H7 (cell line): ENCODE measurements at regions not wholly inside any gene's neighbourhood (a gene's known extent, or its start where the extent isn't known, plus 50 kb on each side); places are given as distances from the start of the nearest gene placed in this dataset.

Experiments
- DNase-seq: peaks from one replicate; pipeline ENCODE4 v3.0.0; 2012
- H3K27me3 ChIP-seq: 2 replicates; pipeline ENCODE4 v1.6.0; 2011; ENCODE audit warnings: mild to moderate bottlenecking, low read length; ENCODE audit not compliant: control insufficient read depth, insufficient read depth
- H3K36me3 ChIP-seq: replicated peaks from 2 replicates; pipeline ENCODE4 v1.5.1; 2011; ENCODE audit warnings: low read length; ENCODE audit not compliant: control insufficient read depth, insufficient read depth
- H3K4me3 ChIP-seq: 2 replicates; pipeline ENCODE4 v1.5.1; 2011; ENCODE audit warnings: low read depth, mild to moderate bottlenecking, control low read depth, low read length, moderate library complexity; ENCODE audit not compliant: insufficient read depth

DNA sequence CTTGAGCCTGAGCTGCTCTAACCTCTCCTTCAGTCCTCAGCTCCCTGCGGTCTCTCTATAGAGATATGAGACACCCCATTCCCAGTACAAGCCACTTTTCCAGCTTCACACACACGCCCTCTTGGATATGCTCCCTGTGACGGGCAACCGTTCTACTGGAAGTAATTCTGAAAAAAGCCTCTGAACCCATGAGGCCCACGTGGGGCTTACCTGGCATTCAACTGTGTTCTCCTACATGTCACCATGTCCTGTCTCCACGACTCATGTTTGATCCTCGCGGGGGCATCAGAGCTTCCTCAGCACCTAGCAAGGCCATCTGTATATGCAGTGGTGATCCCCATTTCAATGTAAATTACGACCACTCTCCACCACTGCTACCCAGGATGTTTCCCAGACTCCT is 69.2 kb upstream of the DUSP22 start:
- Histone ChIP-seq H3K4me3 (no peak overlapping the region), H3K27me3 (no peaks in the 10 kb centered on the region), H3K36me3 (no peaks in the 10 kb centered on the region)
- no peak for DNase-seq

DNA sequence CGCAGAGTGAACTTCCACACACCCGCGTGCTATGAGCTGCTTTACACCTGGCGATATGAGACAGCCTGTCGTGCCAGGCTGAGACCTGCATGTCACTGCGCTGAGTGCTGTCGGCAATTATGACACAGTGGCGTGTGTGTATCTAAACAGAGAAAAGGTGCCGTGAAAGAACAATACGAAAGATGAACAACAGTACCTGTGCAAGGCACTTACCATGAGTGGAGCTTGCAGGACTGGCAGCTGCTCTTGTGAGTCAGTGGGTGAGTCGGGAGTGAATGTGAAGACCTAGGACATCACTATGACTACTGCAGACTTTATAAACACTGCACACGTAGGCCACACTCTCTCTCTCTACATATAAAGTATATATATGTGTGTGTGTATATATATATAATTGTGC is 68.5 kb upstream of the DUSP22 start:
- no peak for DNase-seq
- Histone ChIP-seq H3K4me3 (no peak overlapping the region), H3K27me3 (no peaks in the 10 kb centered on the region), H3K36me3 (no peaks in the 10 kb centered on the region)

DNA sequence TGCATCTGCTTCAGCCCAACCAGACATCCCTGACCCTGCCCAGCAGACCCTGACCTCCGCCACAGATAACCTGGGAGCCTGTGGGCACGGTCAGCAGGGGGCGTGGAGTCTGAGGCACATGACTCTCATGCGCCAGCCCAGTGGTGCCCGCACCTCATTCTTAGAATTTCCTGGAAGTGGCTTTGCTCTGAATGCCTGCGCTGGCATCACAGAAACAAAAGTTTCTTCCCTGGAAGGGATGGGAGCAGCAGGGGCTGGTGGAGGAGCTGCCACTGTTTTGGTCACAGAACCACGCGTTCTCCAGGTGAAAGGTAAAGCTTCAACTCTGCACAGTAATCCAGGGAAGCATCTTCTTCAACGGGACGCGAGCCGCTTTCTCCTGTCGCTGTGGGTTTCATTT is 67.9 kb upstream of the DUSP22 start:
- no peaks in the 10 kb centered on the region for H3K27me3 ChIP-seq
- H3K36me3 ChIP-seq, result no peaks in the 10 kb centered on the region
- no peak overlapping the region for H3K4me3 ChIP-seq
- no peak for DNase-seq

DNA sequence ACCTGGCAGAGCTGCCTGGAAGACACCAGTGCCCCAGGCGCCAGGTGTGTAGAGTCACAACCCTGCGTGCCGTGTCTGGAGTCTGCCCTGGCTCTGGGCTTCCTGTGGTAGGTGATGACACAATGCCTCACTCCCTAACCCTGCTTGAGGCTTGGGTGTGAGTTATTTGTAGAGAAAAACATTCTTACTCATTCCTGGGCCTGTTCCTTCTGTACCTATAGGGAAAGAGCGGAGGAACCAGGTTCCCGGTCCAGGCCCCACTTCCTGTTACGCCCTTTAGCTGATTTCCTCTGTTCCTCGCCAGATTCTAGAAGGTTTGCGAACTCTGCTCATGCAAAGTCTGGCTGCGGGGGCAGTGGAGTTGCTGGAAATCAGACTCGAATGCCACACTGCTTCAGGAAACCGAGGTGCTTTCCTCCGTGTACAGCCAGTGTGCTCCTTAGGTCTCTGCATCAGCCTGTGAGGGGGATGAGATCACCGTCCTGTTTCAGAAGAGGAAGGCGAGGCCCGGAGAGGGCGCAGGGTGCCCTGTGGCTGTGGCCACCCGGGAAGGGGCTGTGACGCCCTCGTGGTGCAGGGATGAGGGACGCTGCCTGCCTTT is 67.1 kb upstream of the DUSP22 start:
- Histone ChIP-seq H3K36me3 (no peaks in the 10 kb centered on the region), H3K4me3 (no peak overlapping the region), H3K27me3 (no peaks in the 10 kb centered on the region)
- no peak for DNase-seq

DNA sequence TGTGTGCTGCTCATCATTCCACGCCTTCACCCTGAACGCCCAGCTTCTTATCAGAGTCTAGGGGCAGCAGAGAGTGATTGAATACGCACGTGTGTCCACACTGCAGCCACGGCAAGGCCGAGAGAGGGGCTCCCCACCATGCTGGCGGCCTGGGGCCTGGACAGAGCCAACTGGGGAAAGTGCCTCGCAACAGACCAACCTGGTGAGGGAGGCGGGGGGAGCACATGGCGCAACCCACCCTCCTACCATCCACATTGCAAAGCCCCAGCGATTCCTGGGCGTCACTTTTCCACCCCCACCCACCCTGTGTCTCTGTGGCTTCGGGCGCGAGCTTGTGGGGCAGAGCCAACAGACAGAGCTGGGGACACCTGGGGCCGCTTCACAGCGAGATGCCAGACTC is 66.4 kb upstream of the DUSP22 start:
- no peaks in the 10 kb centered on the region for H3K27me3 ChIP-seq
- no peak overlapping the region for H3K4me3 ChIP-seq
- no peak for DNase-seq
- H3K36me3 ChIP-seq, result no peaks in the 10 kb centered on the region

DNA sequence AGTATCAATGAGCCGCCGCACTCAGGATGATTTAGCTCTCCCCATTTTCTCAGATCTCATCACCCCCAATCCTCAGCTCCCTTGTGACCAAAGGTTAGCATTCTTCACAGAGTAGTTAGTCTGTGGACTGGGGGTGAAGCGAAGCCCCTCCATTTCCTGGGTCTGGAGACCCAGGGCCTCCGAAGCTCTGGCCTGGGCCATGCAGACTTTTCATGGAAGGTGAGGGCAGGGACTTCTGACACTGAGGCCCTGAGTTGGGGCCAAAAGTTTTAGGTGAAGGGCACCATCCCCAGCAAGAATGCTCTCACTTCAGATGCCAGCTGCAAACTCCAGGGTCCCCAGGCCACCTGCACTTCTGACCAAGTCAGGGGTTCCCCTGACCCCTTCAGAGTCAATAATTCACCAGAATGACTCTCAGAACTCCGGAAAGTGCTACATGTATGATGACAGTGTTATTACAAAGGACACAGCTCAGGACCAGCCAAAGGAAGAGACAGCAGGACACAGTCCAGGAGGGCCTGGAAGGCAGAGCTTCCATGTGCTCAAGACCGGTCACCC is 65.7 kb upstream of the DUSP22 start:
- H3K36me3 ChIP-seq, result no peaks in the 10 kb centered on the region
- DNase-seq, result no peak

DNA sequence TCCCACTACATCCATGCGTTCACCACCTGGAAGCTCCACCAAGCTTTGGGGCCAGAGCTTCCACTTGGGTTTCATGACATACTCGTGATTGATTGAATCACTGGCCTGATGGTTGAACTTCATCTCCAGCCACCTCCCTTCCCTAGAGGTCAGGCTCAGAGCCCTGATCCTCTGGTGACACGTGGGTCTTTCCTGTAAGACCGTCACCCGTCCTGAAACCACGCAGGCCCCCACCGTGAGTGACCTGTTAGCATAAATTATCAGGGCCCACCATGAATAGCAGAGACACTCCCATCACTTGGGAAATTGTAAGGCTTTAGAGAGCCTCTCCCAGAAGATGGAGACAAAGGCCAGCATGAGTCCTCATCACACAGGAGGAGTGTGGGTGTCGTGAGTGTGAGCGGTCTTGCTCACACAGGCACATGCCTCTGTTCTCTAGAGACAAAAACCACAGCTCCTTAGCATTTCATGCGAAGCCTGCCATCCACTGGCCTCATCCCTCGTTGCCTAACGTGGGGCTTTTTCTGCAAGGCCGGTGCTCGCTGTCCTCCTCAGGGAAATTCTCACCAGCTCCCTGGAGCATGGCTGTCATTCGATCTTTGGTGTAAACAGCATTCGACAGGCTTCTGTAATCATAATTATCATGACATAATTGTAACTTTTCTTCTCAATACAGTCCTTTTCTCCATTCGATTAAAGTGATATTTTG is 65.1 kb upstream of the DUSP22 start:
- no peak for DNase-seq
- no peaks in the 10 kb centered on the region for H3K36me3 ChIP-seq

More for the DNA sequence above, 65.7 kb upstream of the DUSP22 start:
- Histone ChIP-seq H3K27me3 (no peaks in the 10 kb centered on the region), H3K4me3 (no peak overlapping the region)

DNA sequence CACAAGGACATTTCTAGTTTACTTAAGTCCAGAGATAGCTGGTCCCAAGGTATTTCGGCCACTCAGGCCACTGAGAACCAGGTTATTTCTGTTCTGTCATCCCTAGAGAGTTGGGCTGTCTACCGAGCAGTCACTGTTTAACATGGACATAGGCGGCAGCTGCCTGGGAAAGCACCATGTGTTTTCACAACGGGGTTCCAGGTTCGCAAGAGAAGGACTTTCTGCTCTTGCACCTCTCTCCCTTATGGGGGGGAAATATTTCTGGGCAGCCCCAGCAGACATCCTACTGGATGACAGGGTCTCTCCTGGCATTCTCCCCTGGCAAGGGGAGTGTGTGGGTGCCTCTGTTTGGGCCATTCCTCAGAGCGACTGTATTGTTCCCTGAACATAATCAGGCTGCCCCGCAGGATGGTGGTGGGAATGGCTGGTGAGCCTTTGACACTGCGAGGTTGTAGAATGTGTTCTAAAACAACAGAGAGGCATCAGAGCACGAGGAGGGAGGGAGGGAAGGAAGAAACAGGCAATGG is 64.4 kb upstream of the DUSP22 start:
- Histone ChIP-seq H3K36me3 (no peaks in the 10 kb centered on the region), H3K27me3 (no peaks in the 10 kb centered on the region), H3K4me3 (no peak overlapping the region)
- DNase-seq, result no peak

More for the DNA sequence above, 65.1 kb upstream of the DUSP22 start:
- Histone ChIP-seq H3K4me3 (no peak overlapping the region), H3K27me3 (no peaks in the 10 kb centered on the region)

DNA sequence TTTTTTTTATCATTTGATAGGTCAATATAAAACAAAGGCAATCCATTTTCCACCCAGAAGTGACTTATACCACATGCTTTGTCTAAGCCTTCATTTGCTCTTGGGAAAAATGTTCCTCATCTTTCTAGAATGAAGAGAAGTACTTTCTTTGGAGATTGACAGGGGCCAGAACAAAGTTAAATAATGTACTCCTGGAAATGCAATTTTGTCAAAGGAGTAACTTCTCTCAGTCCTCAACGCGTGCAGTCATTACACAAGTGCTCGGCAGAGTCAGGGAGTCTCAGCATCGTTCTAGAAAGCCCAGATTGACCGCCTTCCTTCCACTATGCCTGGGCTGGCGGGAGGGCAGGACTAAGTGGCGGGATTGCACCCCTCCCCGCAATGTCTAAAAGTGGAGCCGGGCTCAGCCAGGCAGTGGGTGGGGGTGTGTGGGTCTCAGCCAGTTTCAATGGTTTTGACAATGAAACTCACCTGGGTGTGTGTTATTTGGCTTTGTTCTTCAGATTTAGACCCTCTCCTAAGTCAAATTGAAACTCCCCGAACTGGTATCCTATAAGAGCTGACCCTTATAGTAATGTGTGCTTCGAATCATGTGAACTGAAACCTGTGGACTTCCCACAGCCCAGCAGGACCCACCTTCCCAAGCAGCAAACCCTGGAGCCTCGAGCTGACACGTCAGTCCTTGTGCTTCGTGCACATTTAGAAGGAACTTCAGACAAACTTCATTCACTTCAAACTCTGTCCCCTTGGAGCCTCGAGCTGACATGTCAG is 63.2 kb upstream of the DUSP22 start:
- no peak for DNase-seq
- Histone ChIP-seq H3K36me3 (no peaks in the 10 kb centered on the region), H3K4me3 (no peak overlapping the region), H3K27me3 (no peaks in the 10 kb centered on the region)

DNA sequence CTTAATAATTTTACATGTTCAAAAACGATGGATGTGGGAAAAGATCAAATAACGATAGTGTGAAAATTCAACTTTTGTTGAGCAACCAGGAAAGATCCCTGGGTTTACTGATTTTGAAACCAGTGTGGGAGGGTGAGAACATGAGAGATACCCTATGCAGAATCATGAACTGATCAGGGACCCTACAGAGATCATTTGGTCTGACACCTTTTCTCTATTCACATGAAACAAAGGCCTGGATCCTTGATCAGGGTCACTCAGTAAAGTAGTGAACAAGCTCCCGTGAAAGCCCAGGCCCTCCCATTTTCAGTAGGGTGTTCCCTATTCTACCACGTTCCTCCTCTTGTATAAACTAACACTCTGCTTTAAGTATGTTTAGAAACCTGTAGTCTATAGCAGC is 60.5 kb upstream of the DUSP22 start:
- DNase-seq, result no peak
- no peaks in the 10 kb centered on the region for H3K36me3 ChIP-seq
- no peaks in the 10 kb centered on the region for H3K27me3 ChIP-seq
- H3K4me3 ChIP-seq, result no peak overlapping the region

DNA sequence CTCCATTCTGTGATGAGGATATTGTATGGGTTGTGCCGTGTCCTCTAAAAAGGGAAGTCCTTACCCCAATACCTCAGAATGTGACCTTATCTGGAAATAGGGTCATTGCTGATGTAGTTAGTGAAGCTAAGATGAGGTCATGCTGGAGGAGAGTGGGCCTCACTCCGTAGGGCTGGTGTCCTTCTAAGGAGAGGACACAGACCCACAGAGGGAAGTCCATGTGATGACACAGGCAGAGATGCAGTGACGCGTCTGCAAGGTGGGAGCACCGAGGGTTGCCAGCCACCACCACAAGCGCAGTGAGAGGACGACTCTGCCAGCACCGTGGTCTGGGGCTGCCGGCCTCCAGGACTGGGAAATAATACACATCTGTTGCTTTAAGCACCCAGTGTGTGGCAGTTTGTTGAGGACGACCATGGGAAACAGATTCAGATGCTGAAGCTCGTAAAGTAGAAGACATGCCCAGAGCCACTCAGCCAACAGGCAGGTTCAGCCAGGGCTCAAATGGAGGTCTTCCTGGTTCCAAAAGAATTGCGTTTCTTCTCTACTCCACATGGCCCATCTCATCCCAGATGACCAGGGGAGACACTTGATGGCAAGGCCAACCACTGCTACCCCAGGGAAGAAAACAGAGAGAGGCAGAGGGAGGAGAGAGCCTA is 59.2 kb upstream of the DUSP22 start:
- DNase-seq, result no peak
- H3K4me3 ChIP-seq, result no peak overlapping the region
- H3K27me3 ChIP-seq, result no peaks in the 10 kb centered on the region
- no peaks in the 10 kb centered on the region for H3K36me3 ChIP-seq

DNA sequence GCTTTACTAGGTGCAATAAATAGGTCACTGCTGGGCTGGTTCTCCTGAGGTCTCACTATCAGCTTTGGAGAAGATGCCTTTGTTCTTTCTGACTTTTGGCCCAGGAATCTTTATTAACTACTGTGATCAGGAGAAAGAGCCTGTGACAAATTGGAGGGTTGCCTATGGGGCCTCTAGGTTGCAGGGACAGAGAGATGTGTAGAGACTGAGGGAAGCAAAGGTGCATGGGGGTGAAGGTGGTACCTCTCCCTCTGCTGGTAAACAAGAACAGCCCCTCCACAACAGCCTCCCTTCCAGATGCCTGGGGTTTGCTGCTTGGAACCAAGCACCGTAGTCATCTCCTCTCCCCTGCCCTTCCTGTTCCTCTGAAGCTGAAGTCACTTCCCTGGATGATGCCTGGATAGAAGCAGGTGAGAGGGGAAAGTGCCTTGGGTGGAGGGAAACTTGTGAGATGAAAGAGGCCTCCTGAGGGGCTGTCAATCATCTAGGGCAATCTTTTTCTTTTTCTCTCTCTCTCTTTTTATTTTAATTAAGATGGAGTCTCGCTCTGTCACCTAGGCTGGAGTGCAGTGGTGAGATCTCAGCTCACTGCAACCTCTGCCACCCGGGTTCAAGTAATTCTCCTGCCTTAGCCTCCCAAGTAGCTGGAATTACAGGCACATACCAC is 57.4 kb upstream of the DUSP22 start:
- Histone ChIP-seq H3K4me3 (no peak overlapping the region), H3K27me3 (no peaks in the 10 kb centered on the region), H3K36me3 (no peaks in the 10 kb centered on the region)
- no peak for DNase-seq

DNA sequence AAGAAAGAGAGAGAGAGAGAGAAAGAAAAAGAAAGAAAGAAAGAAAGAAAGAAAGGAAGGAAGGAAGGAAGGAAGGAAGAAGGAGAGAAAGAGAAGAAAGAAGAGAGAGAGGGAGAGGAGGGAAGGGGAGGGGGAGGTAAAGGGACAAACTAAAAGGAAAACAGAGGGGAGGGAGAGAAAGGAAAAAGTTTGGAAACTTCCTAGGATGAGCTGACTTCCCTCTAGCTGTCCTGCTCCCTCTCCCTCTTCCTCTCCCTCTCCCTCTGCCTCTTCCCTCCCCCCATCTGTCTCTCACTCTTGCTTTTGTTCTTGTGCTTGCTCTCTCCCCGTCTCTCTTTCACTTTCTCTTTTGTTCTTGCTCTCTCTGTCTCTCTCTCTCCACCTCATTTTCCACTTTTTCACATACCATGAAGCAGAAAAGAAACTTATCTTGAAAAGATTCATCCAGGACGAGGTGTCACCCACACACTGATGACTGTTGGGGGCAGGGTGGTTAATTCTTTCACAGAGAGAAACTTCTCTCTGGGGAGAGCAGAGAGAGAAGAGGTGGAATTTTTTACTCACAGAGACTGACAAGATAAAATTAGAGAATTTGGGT is 56.4 kb upstream of the DUSP22 start:
- Histone ChIP-seq H3K27me3 (no peaks in the 10 kb centered on the region), H3K36me3 (no peaks in the 10 kb centered on the region), H3K4me3 (no peak overlapping the region)
- no peak for DNase-seq

DNA sequence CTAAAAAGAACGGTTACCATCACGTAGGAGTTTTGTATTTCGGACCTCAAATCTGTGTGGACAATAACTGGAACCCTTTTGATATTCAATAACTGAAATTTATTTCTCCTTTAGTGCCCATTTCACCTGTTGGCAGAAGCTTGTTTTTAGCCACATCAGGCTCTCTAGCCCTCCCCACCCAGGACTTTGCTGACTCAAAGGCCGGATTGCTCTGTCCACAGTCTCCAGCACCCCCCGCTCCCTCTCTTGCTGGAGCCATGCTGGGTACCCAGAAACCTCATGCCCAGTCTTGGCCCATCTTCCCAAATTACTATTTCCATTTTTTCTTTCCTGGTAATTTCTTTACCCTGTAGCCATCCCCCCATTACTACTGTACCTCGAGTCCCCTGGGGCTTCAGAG is 55.8 kb upstream of the DUSP22 start:
- DNase-seq, result no peak
- Histone ChIP-seq H3K27me3 (no peaks in the 10 kb centered on the region), H3K4me3 (no peak overlapping the region), H3K36me3 (no peaks in the 10 kb centered on the region)
